Memory B cell (primary cell): ENCODE measurements at regions not wholly inside any gene's neighbourhood (a gene's known extent, or its start where the extent isn't known, plus 50 kb on each side); places are given as distances from the start of the nearest gene placed in this dataset.

ENCODE experiments used
- ATAC-seq: fragments of 150-1000 bp; cut with Tn5 transposase; 2 replicates; pipeline ENCODE4 v1.10.0; 2021; ENCODE audit warnings: low read depth, mild to moderate bottlenecking, moderate library complexity
- DNase-seq, 2 donors: peaks; one replicate each; pipeline ENCODE4 v3.0.0; 2022; ENCODE audit warnings: low spot score in 2 of 2
- H3K27ac Mint-ChIP-seq: one replicate; pipeline ENCODE4 v1.8.0; 2022; ENCODE audit warnings: mild to moderate bottlenecking, moderate library complexity, mixed read lengths
- H3K27me3 Mint-ChIP-seq: one replicate; pipeline ENCODE4 v1.8.0; 2022; ENCODE audit warnings: mixed read lengths
- H3K36me3 Mint-ChIP-seq: one replicate; pipeline ENCODE4 v1.8.0; 2022; ENCODE audit warnings: mild to moderate bottlenecking, mixed read lengths
- H3K4me1 Mint-ChIP-seq: one replicate; pipeline ENCODE4 v1.8.0; 2022; ENCODE audit warnings: mixed read lengths
- H3K4me3 Mint-ChIP-seq: one replicate; pipeline ENCODE4 v1.8.0; 2022; ENCODE audit warnings: mild to moderate bottlenecking, moderate library complexity, mixed read lengths
- H3K9me3 Mint-ChIP-seq: one replicate; pipeline ENCODE4 v1.8.0; 2022; ENCODE audit warnings: mixed read lengths

GRCh38 chr4:108322497-108322896 is 153.8 kb upstream of the LEF1 start:
- Mint-ChIP-seq H3K27me3 (peaks cover 8% of the 10 kb centered on the region), H3K36me3 (no peaks in the 10 kb centered on the region), H3K27ac (no peak overlapping the region), H3K4me1 (no peaks in the 10 kb centered on the region), H3K4me3 (no peak overlapping the region), H3K9me3 (peaks cover 4% of the 10 kb centered on the region)
- ATAC-seq (no peak), DNase-seq (no peak)

- no peak for ATAC-seq
- no peak for DNase-seq
- peaks cover 8% of the 10 kb centered on the region for H3K27me3 Mint-ChIP-seq
- no peak overlapping the region for H3K27ac Mint-ChIP-seq
- H3K4me3 Mint-ChIP-seq, result no peak overlapping the region
- no peaks in the 10 kb centered on the region for H3K4me1 Mint-ChIP-seq
- H3K9me3 Mint-ChIP-seq, result peaks cover 4% of the 10 kb centered on the region
- H3K36me3 Mint-ChIP-seq, result no peaks in the 10 kb centered on the region
Observed at GRCh38 chr4:108320061-108320460, 151.3 kb upstream of the LEF1 start.

- Mint-ChIP-seq H3K9me3 (peaks cover under 1% of the 10 kb centered on the region), H3K4me3 (no peak overlapping the region), H3K27ac (no peak overlapping the region), H3K36me3 (no peaks in the 10 kb centered on the region), H3K27me3 (peaks cover 6% of the 10 kb centered on the region), H3K4me1 (no peaks in the 10 kb centered on the region)
- ATAC-seq, result no peak
- no peak for DNase-seq
Observed at GRCh38 chr4:108317377-108317776, 148.6 kb upstream of the LEF1 start.

- DNase-seq, result no peak
- H3K27ac Mint-ChIP-seq, result no peak overlapping the region
- no peaks in the 10 kb centered on the region for H3K36me3 Mint-ChIP-seq
- H3K4me1 Mint-ChIP-seq, result no peaks in the 10 kb centered on the region
- peaks cover 1% of the 10 kb centered on the region for H3K27me3 Mint-ChIP-seq
- H3K9me3 Mint-ChIP-seq, result peaks cover 5% of the 10 kb centered on the region
- ATAC-seq, result no peak
- no peak overlapping the region for H3K4me3 Mint-ChIP-seq
Observed at GRCh38 chr4:108315694-108316093, 147.0 kb upstream of the LEF1 start.

GRCh38 chr4:108314900-108315589 is 146.3 kb upstream of the LEF1 start:
- no peak for DNase-seq
- Mint-ChIP-seq H3K4me1 (no peaks in the 10 kb centered on the region), H3K4me3 (no peak overlapping the region), H3K27me3 (peaks cover 1% of the 10 kb centered on the region), H3K27ac (no peak overlapping the region), H3K36me3 (no peaks in the 10 kb centered on the region), H3K9me3 (peaks cover 5% of the 10 kb centered on the region)
- no peak for ATAC-seq

- Mint-ChIP-seq H3K27ac (no peak overlapping the region), H3K36me3 (no peaks in the 10 kb centered on the region), H3K9me3 (peaks cover 5% of the 10 kb centered on the region), H3K4me1 (no peaks in the 10 kb centered on the region), H3K27me3 (peaks cover 1% of the 10 kb centered on the region), H3K4me3 (no peak overlapping the region)
- DNase-seq, result no peak
- ATAC-seq, result no peak
Observed at GRCh38 chr4:108313546-108314339, 145.0 kb upstream of the LEF1 start.

- Mint-ChIP-seq H3K36me3 (no peaks in the 10 kb centered on the region), H3K4me1 (no peaks in the 10 kb centered on the region), H3K27me3 (peaks cover 1% of the 10 kb centered on the region), H3K27ac (no peak overlapping the region), H3K9me3 (peaks cover 5% of the 10 kb centered on the region), H3K4me3 (no peak overlapping the region)
- DNase-seq (no peak), ATAC-seq (no peak)
Observed at GRCh38 chr4:108311313-108311712, 142.6 kb upstream of the LEF1 start.

GRCh38 chr4:108303488-108304177 is 134.9 kb upstream of the LEF1 start:
- Mint-ChIP-seq H3K27ac (no peak overlapping the region), H3K4me3 (no peak overlapping the region), H3K27me3 (no peaks in the 10 kb centered on the region), H3K4me1 (no peaks in the 10 kb centered on the region), H3K36me3 (no peaks in the 10 kb centered on the region), H3K9me3 (no peaks in the 10 kb centered on the region)
- ATAC-seq (no peak), DNase-seq (no peak)

GRCh38 chr4:108301545-108302251 is 133.0 kb upstream of the LEF1 start:
- H3K27ac Mint-ChIP-seq, result no peak overlapping the region
- H3K36me3 Mint-ChIP-seq, result no peaks in the 10 kb centered on the region
- no peak overlapping the region for H3K4me3 Mint-ChIP-seq
- H3K9me3 Mint-ChIP-seq, result no peaks in the 10 kb centered on the region
- no peak for DNase-seq
- no peak for ATAC-seq
- H3K4me1 Mint-ChIP-seq, result no peaks in the 10 kb centered on the region
- H3K27me3 Mint-ChIP-seq, result no peaks in the 10 kb centered on the region

GRCh38 chr4:108297605-108298004 is 128.9 kb upstream of the LEF1 start:
- H3K4me1 Mint-ChIP-seq, result no peaks in the 10 kb centered on the region
- no peaks in the 10 kb centered on the region for H3K27me3 Mint-ChIP-seq
- H3K9me3 Mint-ChIP-seq, result no peaks in the 10 kb centered on the region
- ATAC-seq (no peak), DNase-seq (no peak)
- H3K36me3 Mint-ChIP-seq, result no peaks in the 10 kb centered on the region
- no peak overlapping the region for H3K4me3 Mint-ChIP-seq
- H3K27ac Mint-ChIP-seq, result no peak overlapping the region

GRCh38 chr4:108292229-108292628 is 123.5 kb upstream of the LEF1 start:
- Mint-ChIP-seq H3K27ac (no peak overlapping the region), H3K9me3 (no peaks in the 10 kb centered on the region), H3K4me1 (no peaks in the 10 kb centered on the region), H3K36me3 (no peaks in the 10 kb centered on the region), H3K27me3 (no peaks in the 10 kb centered on the region), H3K4me3 (no peak overlapping the region)
- ATAC-seq (no peak), DNase-seq (no peak)

GRCh38 chr4:108291137-108291536 is 122.4 kb upstream of the LEF1 start:
- H3K27me3 Mint-ChIP-seq, result no peaks in the 10 kb centered on the region
- no peaks in the 10 kb centered on the region for H3K4me1 Mint-ChIP-seq
- DNase-seq (no peak), ATAC-seq (no peak)
- H3K36me3 Mint-ChIP-seq, result no peaks in the 10 kb centered on the region
- no peak overlapping the region for H3K27ac Mint-ChIP-seq
- H3K4me3 Mint-ChIP-seq, result no peak overlapping the region
- H3K9me3 Mint-ChIP-seq, result no peaks in the 10 kb centered on the region

- no peaks in the 10 kb centered on the region for H3K9me3 Mint-ChIP-seq
- no peak overlapping the region for H3K27ac Mint-ChIP-seq
- ATAC-seq, result no peak
- no peak overlapping the region for H3K4me3 Mint-ChIP-seq
- peaks cover 2% of the 10 kb centered on the region for H3K27me3 Mint-ChIP-seq
- no peaks in the 10 kb centered on the region for H3K36me3 Mint-ChIP-seq
- no peaks in the 10 kb centered on the region for H3K4me1 Mint-ChIP-seq
- no peak for DNase-seq
Observed at GRCh38 chr4:108287834-108288413, 119.2 kb upstream of the LEF1 start.

GRCh38 chr4:108280072-108280471 is 111.3 kb upstream of the LEF1 start:
- no peaks in the 10 kb centered on the region for H3K4me1 Mint-ChIP-seq
- no peak overlapping the region for H3K27ac Mint-ChIP-seq
- ATAC-seq, result no peak
- H3K36me3 Mint-ChIP-seq, result no peaks in the 10 kb centered on the region
- H3K9me3 Mint-ChIP-seq, result peaks cover 1% of the 10 kb centered on the region
- no peak for DNase-seq
- H3K4me3 Mint-ChIP-seq, result no peak overlapping the region
- peaks cover 4% of the 10 kb centered on the region for H3K27me3 Mint-ChIP-seq
